HUES64 (cell line): ENCODE measurements at regions not wholly inside any gene's neighbourhood (a gene's known extent, or its start where the extent isn't known, plus 50 kb on each side); places are given as distances from the start of the nearest gene placed in this dataset.

ENCODE experiments used
- H3K27ac ChIP-seq: 2 replicates; pipeline ENCODE4 v1.7.0; 2013; ENCODE audit warnings: low read depth, low read length, inconsistent platforms
- H3K27me3 ChIP-seq: 2 replicates; pipeline ENCODE4 v1.6.1; 2013; ENCODE audit warnings: mild to moderate bottlenecking, low read length; ENCODE audit not compliant: insufficient read depth
- H3K36me3 ChIP-seq: 2 replicates; pipeline ENCODE4 v1.6.1; 2013; ENCODE audit warnings: mild to moderate bottlenecking, low read length; ENCODE audit not compliant: insufficient read depth
- H3K4me1 ChIP-seq: 2 replicates; pipeline ENCODE4 v1.6.1; 2013; ENCODE audit warnings: mild to moderate bottlenecking, low read length, moderate library complexity; ENCODE audit not compliant: insufficient read depth
- H3K4me3 ChIP-seq: 2 replicates; pipeline ENCODE4 v1.5.1; 2013; ENCODE audit warnings: mild to moderate bottlenecking, low read length, moderate library complexity
- H3K9ac ChIP-seq: 2 replicates; pipeline ENCODE4 v1.6.1; 2013; ENCODE audit warnings: mild to moderate bottlenecking, low read depth, low read length
- H3K9me3 ChIP-seq: 2 replicates; pipeline ENCODE4 v1.6.1; 2013; ENCODE audit warnings: low read depth, low read length; ENCODE audit not compliant: insufficient read depth
- WGBS: fragments of 150-250, 120-280 bp; methylation state at CpG from one replicate; pipeline ENCODE4 v1.1.7; 2013; ENCODE audit warnings: missing lambda C conversion rate; 5-methylcytosine and 5-hydroxymethylcytosine counted together

- Histone ChIP-seq H3K27ac (no peak overlapping the region), H3K4me1 (peaks cover 9% of the 10 kb centered on the region), H3K36me3 (no peaks in the 10 kb centered on the region), H3K9ac (no peak overlapping the region), H3K4me3 (no peak overlapping the region), H3K27me3 (no peaks in the 10 kb centered on the region), H3K9me3 (no peaks in the 10 kb centered on the region)
- WGBS = 94% methylated on average over 2 of the region's 2 CpGs
These were observed 310.9 kb upstream of the RBFOX1 start for GRCh38 chr16:7021653-7022275.

GRCh38 chr16:7017006-7017662 lies 315.5 kb upstream of the RBFOX1 start:
- Histone ChIP-seq H3K4me1 (no peaks in the 10 kb centered on the region), H3K27me3 (peaks cover 4% of the 10 kb centered on the region; the same call in 1 of the 2 replicates), H3K9me3 (no peaks in the 10 kb centered on the region), H3K36me3 (no peaks in the 10 kb centered on the region), H3K27ac (no peak overlapping the region), H3K9ac (no peak overlapping the region), H3K4me3 (no peak overlapping the region)
- WGBS = 94% methylated on average over 15 of the region's 15 CpGs

GRCh38 chr16:7014756-7015155 lies 317.9 kb upstream of the RBFOX1 start:
- H3K27me3 ChIP-seq = peaks cover 4% of the 10 kb centered on the region; the same call in 1 of the 2 replicates
- WGBS = 91% methylated on average over 6 of the region's 6 CpGs
- H3K9ac ChIP-seq = no peak overlapping the region
- H3K27ac ChIP-seq = no peak overlapping the region
- H3K4me3 ChIP-seq = no peak overlapping the region
- H3K36me3 ChIP-seq = no peaks in the 10 kb centered on the region
- no peaks in the 10 kb centered on the region for H3K9me3 ChIP-seq
- H3K4me1 ChIP-seq = no peaks in the 10 kb centered on the region

- Histone ChIP-seq H3K9ac (no peak overlapping the region), H3K36me3 (no peaks in the 10 kb centered on the region), H3K27ac (no peak overlapping the region), H3K9me3 (no peaks in the 10 kb centered on the region), H3K27me3 (peaks cover 4% of the 10 kb centered on the region; the same call in 1 of the 2 replicates), H3K4me1 (no peaks in the 10 kb centered on the region), H3K4me3 (no peak overlapping the region)
- 47% methylated on average over 4 of the region's 5 CpGs for WGBS
These were observed 318.7 kb upstream of the RBFOX1 start for GRCh38 chr16:7013990-7014389.

GRCh38 chr16:7004266-7004665 lies 328.4 kb upstream of the RBFOX1 start:
- Histone ChIP-seq H3K4me3 (no peak overlapping the region), H3K27me3 (no peaks in the 10 kb centered on the region)
- 90% methylated on average over 3 of the region's 4 CpGs for WGBS

GRCh38 chr16:6993544-6993943 lies 339.1 kb upstream of the RBFOX1 start:
- Histone ChIP-seq H3K27me3 (no peaks in the 10 kb centered on the region), H3K9ac (no peak overlapping the region), H3K4me1 (no peaks in the 10 kb centered on the region), H3K27ac (no peak overlapping the region), H3K36me3 (no peaks in the 10 kb centered on the region), H3K9me3 (no peaks in the 10 kb centered on the region), H3K4me3 (no peak overlapping the region)
- 92% methylated on average over 2 of the region's 4 CpGs for WGBS

More at GRCh38 chr16:7004266-7004665, 328.4 kb upstream of the RBFOX1 start:
- Histone ChIP-seq H3K9ac (no peak overlapping the region), H3K36me3 (no peaks in the 10 kb centered on the region), H3K9me3 (no peaks in the 10 kb centered on the region), H3K27ac (no peak overlapping the region), H3K4me1 (no peaks in the 10 kb centered on the region)

- H3K36me3 ChIP-seq = no peaks in the 10 kb centered on the region
- H3K9ac ChIP-seq = no peak overlapping the region
- H3K9me3 ChIP-seq = no peaks in the 10 kb centered on the region
- H3K27ac ChIP-seq = no peak overlapping the region
- WGBS = 95% methylated on average over 10 of the region's 10 CpGs
- H3K4me3 ChIP-seq = no peak overlapping the region
- no peaks in the 10 kb centered on the region for H3K27me3 ChIP-seq
- no peaks in the 10 kb centered on the region for H3K4me1 ChIP-seq
These were observed 343.8 kb upstream of the RBFOX1 start for GRCh38 chr16:6988846-6989245.

- Histone ChIP-seq H3K36me3 (no peaks in the 10 kb centered on the region), H3K27me3 (no peaks in the 10 kb centered on the region), H3K9me3 (no peaks in the 10 kb centered on the region), H3K27ac (no peak overlapping the region), H3K9ac (no peak overlapping the region), H3K4me3 (no peak overlapping the region), H3K4me1 (no peaks in the 10 kb centered on the region)
- 94% methylated on average over 8 of the region's 8 CpGs for WGBS
These were observed 354.7 kb upstream of the RBFOX1 start for GRCh38 chr16:6977916-6978315.

- no peaks in the 10 kb centered on the region for H3K9me3 ChIP-seq
- H3K36me3 ChIP-seq = no peaks in the 10 kb centered on the region
- H3K9ac ChIP-seq = no peak overlapping the region
- H3K27ac ChIP-seq = no peak overlapping the region
- 91% methylated on average over 7 of the region's 7 CpGs for WGBS
- no peaks in the 10 kb centered on the region for H3K4me1 ChIP-seq
- H3K4me3 ChIP-seq = no peak overlapping the region
- H3K27me3 ChIP-seq = no peaks in the 10 kb centered on the region
These were observed 355.4 kb upstream of the RBFOX1 start for GRCh38 chr16:6977291-6977690.

GRCh38 chr16:6976716-6977115 lies 355.9 kb upstream of the RBFOX1 start:
- no peak overlapping the region for H3K9ac ChIP-seq
- WGBS = no CpG with 5 or more reads among the region's 1 CpG
- H3K27ac ChIP-seq = no peak overlapping the region
- H3K4me3 ChIP-seq = no peak overlapping the region
- H3K9me3 ChIP-seq = no peaks in the 10 kb centered on the region
- H3K36me3 ChIP-seq = no peaks in the 10 kb centered on the region
- H3K27me3 ChIP-seq = no peaks in the 10 kb centered on the region
- H3K4me1 ChIP-seq = no peaks in the 10 kb centered on the region

GRCh38 chr16:6970171-6970857 lies 362.3 kb upstream of the RBFOX1 start:
- Histone ChIP-seq H3K4me1 (no peaks in the 10 kb centered on the region; the same call in 1 of the 2 replicates), H3K27me3 (peaks cover 2% of the 10 kb centered on the region; the same call in 1 of the 2 replicates), H3K9me3 (no peaks in the 10 kb centered on the region), H3K36me3 (no peaks in the 10 kb centered on the region), H3K9ac (no peak overlapping the region), H3K4me3 (no peak overlapping the region), H3K27ac (no peak overlapping the region)
- 91% methylated on average over 2 of the region's 3 CpGs for WGBS
